ENCODE measurements at regions not wholly inside any gene's neighbourhood (a gene's known extent, or its start where the extent isn't known, plus 50 kb on each side); places are given as distances from the start of the nearest gene placed in this dataset.

DNA sequence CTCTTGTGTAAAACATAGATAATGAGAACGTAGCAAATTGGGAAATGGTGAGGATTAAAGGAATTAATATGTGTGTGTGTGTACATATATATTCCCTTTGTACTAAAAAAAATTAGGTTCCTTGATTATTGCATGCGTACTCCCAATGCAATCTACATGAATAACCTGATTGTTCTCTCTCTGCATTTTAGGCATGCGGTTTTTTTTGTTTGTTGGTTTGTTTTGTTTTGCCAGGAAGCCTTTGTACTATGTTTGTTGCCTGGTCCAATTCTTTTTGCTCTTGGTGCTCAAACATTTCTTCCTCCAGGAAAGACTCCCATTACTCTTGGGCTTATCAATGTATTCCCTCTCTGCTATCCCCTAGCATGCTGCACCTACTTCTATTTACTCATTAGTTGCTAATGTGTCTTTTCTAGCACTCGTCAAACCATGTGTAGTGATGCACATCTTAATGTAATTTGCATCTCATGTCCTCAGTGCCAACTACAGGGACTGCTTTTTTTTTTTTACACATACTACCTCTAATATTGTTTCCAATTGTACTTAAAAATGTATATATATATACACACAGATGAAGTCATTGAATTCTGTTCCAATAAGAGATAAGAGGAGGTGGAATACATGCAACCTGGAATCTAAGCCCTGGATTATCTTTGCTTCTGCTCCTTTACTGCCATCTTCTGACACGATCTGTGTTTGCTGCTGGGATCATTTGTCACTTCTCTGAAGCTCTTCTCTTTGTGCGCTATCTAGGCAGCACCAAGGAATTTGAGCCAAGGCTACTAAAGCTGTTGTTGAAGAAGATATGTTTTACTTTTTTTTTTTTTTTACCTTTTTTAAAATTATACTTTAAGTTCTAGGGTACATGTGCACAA, 197.2 kb upstream of the ANO3 start:
- TF ChIP-seq, protein P1, sequence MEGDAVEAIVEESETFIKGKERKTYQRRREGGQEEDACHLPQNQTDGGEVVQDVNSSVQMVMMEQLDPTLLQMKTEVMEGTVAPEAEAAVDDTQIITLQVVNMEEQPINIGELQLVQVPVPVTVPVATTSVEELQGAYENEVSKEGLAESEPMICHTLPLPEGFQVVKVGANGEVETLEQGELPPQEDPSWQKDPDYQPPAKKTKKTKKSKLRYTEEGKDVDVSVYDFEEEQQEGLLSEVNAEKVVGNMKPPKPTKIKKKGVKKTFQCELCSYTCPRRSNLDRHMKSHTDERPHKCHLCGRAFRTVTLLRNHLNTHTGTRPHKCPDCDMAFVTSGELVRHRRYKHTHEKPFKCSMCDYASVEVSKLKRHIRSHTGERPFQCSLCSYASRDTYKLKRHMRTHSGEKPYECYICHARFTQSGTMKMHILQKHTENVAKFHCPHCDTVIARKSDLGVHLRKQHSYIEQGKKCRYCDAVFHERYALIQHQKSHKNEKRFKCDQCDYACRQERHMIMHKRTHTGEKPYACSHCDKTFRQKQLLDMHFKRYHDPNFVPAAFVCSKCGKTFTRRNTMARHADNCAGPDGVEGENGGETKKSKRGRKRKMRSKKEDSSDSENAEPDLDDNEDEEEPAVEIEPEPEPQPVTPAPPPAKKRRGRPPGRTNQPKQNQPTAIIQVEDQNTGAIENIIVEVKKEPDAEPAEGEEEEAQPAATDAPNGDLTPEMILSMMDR (IDR thresholded peaks at IDR 0.05) = peak; percentile 10 to 38 (median 21)
- TF ChIP-seq POLR2AphosphoS5 (IDR thresholded peaks at IDR 0.05) (no peak), POLR2A (IDR thresholded peaks at IDR 0.05; ENCODE audit: low read depth) (no peak)
